Testis (tissue), 2 donors: ENCODE measurements at regions not wholly inside any gene's neighbourhood (a gene's known extent, or its start where the extent isn't known, plus 50 kb on each side); places are given as distances from the start of the nearest gene placed in this dataset.
"Not testable (repeated sequence)": the region's sequence is repeated elsewhere in the genome, so short reads cannot be mapped to it uniquely, and the experiment has no call there.

Experiments
- POLR2A ChIP-seq: fragments of 450-650 bp; IDR thresholded peaks from one replicate; pipeline ENCODE4 v1.6.1; 2017; ENCODE audit warnings: antibody characterized with exemption, mild to moderate bottlenecking, moderate library complexity
- TF ChIP-seq, protein P1 (sequence below), 3 experiments: fragments of 450-650 bp in 2 of 3; fragments of 200-600 bp in 1 of 3; sonication (generic) in 1 of 3; IDR thresholded peaks; one replicate each; pipeline ENCODE4 v1.5.1; 2016 to 2019; ENCODE audit warnings: antibody characterized with exemption in 3 of 3, mild to moderate bottlenecking in 2 of 3, moderate library complexity in 1 of 3

DNA sequence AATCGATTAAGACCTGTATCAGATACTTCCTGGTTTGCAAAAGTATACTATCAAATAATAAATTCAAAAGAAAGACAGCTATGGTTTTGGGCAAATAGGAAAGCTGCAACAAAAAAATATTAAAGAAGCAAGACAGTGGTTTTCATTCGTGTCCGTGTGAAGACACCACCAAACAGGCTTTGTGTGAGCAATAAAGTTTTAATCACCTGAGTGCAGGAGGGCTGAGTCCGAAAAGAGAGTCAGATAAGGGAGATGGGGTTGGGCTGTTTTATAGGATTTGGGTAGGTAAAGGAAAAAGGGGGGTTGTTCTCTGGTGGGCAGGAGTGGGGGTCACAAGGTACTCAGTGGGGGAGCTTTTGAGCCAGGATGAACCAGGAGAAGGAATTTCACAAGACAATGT lies 609.7 kb upstream of the LUZP2 start:
- TF ChIP-seq, protein P1, sequence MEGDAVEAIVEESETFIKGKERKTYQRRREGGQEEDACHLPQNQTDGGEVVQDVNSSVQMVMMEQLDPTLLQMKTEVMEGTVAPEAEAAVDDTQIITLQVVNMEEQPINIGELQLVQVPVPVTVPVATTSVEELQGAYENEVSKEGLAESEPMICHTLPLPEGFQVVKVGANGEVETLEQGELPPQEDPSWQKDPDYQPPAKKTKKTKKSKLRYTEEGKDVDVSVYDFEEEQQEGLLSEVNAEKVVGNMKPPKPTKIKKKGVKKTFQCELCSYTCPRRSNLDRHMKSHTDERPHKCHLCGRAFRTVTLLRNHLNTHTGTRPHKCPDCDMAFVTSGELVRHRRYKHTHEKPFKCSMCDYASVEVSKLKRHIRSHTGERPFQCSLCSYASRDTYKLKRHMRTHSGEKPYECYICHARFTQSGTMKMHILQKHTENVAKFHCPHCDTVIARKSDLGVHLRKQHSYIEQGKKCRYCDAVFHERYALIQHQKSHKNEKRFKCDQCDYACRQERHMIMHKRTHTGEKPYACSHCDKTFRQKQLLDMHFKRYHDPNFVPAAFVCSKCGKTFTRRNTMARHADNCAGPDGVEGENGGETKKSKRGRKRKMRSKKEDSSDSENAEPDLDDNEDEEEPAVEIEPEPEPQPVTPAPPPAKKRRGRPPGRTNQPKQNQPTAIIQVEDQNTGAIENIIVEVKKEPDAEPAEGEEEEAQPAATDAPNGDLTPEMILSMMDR (IDR thresholded peaks at IDR 0.05), result not testable (repeated sequence)
- not testable (repeated sequence) for TF ChIP-seq POLR2A
